ENCODE measurements at regions not wholly inside any gene's neighbourhood (a gene's known extent, or its start where the extent isn't known, plus 50 kb on each side); places are given as distances from the start of the nearest gene placed in this dataset.
"Not testable (repeated sequence)": the region's sequence is repeated elsewhere in the genome, so short reads cannot be mapped to it uniquely, and the experiment has no call there.

DNA sequence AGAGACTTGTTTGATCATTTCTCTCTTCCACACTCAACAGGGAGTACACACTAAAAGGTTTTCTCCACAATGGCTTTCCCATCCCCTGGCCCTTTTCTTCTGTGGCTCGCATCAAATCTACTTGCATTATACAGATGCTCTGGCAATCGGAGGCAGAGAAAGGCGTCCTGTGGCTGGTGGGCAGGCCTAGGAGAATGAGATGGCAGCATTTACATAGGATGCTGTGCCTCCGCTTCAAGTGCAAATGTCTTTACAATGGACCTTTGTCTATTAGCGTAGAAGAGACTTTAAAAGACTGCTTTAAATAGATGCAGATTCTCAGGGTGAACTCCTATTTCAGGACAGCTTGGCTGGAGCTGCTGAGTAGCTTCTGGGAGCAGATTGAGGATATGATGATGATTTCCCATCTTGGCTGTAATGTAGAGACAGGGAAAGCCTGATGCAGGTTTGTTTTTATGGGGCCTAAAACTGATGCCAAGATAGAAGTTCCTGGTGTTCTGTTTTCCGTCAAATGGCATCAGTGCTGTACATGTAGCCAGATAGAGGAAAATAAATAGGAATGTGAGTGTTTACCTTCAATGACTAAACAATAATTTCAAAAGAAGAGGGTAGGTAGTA is 423.4 kb downstream of the RND3 start:
- no peak overlapping the region for H3K27ac ChIP-seq (ENCODE audit: insufficient read depth in 1 of 2, low read depth in 1 of 2, low read length in 2 of 2, poor library complexity in 1 of 2, severe bottlenecking in 2 of 2)
- no peak overlapping the region for H3K4me3 ChIP-seq (ENCODE audit: control insufficient read depth in 1 of 7, extremely low read depth in 1 of 7, insufficient read depth in 4 of 7, low read depth in 2 of 7, low read length in 6 of 7)
- H3K4me1 ChIP-seq (ENCODE audit: control extremely low read depth in 1 of 4, control insufficient read depth in 4 of 4, insufficient read depth in 4 of 4, low read length in 3 of 4) = no peaks in the 10 kb centered on the region
- ChIA-PET POLR2A (no interaction called here), CTCF (no interaction called here)
- no peaks in the 10 kb centered on the region for H3K36me3 ChIP-seq (ENCODE audit: control insufficient read depth in 4 of 4, insufficient read depth in 4 of 4, low read length in 3 of 4)
- H3K27me3 ChIP-seq (replicated peaks in 2 of 5; ENCODE audit: control insufficient read depth in 4 of 5, insufficient read depth in 5 of 5, low read length in 4 of 5) = no peaks in the 10 kb centered on the region
- DNase-seq = no peak
- no peaks in the 10 kb centered on the region for H3K9me3 ChIP-seq (ENCODE audit: control extremely low read depth in 1 of 5, control insufficient read depth in 4 of 5, insufficient read depth in 2 of 5, low read depth in 1 of 5, low read length in 4 of 5)
- 98% methylated on average over 5 of the region's 6 CpGs for WGBS (ENCODE audit: insufficient coverage)

DNA sequence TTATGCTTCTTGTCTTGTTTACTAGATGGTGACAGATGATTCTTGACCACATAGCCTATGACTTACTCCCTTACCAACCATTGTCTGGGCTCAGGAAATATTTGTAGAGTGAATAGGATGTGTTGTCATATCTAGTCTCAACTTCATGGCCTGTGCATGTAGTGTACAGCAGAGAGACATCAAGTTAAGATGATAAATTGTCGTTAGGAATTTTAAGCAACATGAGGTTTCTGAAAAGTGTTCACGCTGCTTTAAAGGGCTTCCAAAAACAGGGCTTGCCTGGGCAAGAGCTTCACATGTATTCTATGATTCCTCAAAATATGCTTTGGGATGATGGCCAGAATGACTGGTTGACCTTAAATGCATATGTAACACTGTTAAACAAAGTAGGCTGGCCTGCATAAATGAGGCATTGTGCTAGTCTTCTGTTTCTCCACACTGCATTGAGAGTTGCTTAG is 424.0 kb downstream of the RND3 start:
- H3K27ac ChIP-seq (ENCODE audit: insufficient read depth in 1 of 2, low read depth in 1 of 2, low read length in 2 of 2, poor library complexity in 1 of 2, severe bottlenecking in 2 of 2) = no peak overlapping the region

DNA sequence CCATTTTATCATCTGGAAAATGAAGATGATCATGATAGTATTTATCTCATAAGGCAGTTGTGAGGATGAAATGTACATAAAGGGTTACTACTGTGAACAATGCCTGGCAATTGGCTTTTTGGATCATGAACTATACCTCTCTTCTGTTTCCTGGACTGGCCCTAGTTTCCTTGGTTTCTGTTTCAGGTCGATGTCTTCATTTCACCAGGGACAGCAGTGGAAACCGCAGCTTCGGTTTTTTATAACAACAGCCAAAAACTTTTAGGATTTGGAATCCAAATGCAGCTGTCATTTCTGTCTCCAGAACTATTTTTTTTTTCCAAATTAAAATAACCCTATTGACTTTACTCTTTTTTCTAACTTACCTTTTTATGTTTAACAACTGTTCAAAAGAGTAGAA is 425.1 kb downstream of the RND3 start:
- ChIA-PET CTCF (no interaction called here), POLR2A (no interaction called here)
- WGBS (ENCODE audit: insufficient coverage) = 97% methylated on average over 3 of the region's 3 CpGs

More for the DNA sequence above, 424.0 kb downstream of the RND3 start:
- WGBS (ENCODE audit: insufficient coverage) = 100% methylated on average over 2 of the region's 2 CpGs
- Histone ChIP-seq H3K36me3 (ENCODE audit: control insufficient read depth in 4 of 4, insufficient read depth in 4 of 4, low read length in 3 of 4) (no peaks in the 10 kb centered on the region), H3K9me3 (ENCODE audit: control extremely low read depth in 1 of 5, control insufficient read depth in 4 of 5, insufficient read depth in 2 of 5, low read depth in 1 of 5, low read length in 4 of 5) (no peaks in the 10 kb centered on the region), H3K27me3 (replicated peaks in 2 of 5; ENCODE audit: control insufficient read depth in 4 of 5, insufficient read depth in 5 of 5, low read length in 4 of 5) (no peaks in the 10 kb centered on the region), H3K4me1 (ENCODE audit: control extremely low read depth in 1 of 4, control insufficient read depth in 4 of 4, insufficient read depth in 4 of 4, low read length in 3 of 4) (no peaks in the 10 kb centered on the region), H3K4me3 (ENCODE audit: control insufficient read depth in 1 of 7, extremely low read depth in 1 of 7, insufficient read depth in 4 of 7, low read depth in 2 of 7, low read length in 6 of 7) (no peak overlapping the region)
- DNase-seq = no peak
- ChIA-PET POLR2A (no interaction called here), CTCF (no interaction called here)

DNA sequence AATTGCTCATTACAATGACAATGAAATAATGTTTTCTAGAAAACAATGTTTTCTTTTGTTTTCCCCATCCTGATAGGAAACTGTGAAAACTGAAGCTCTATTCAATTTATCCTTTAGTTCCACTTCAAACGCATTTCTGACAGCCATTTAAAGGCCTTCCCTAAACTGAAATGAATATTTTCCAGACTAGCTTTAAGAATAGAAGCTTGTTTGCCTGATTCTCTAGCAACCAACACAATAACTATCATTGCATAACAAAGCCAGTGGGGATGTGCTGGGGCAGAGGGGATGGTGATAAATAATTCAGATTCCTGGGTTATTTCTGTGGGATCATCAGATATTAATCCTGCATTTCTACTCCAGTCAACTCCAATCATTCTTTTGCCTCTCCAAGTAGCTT is 427.1 kb downstream of the RND3 start:
- Histone ChIP-seq H3K9me3 (ENCODE audit: control extremely low read depth in 1 of 5, control insufficient read depth in 4 of 5, insufficient read depth in 2 of 5, low read depth in 1 of 5, low read length in 4 of 5) (peaks cover 0 to 2% (median 0%) of the 10 kb centered on the region in 5 experiments), H3K27me3 (replicated peaks in 2 of 5; ENCODE audit: control insufficient read depth in 4 of 5, insufficient read depth in 5 of 5, low read length in 4 of 5) (no peaks in the 10 kb centered on the region), H3K4me1 (ENCODE audit: control extremely low read depth in 1 of 4, control insufficient read depth in 4 of 4, insufficient read depth in 4 of 4, low read length in 3 of 4) (no peaks in the 10 kb centered on the region), H3K27ac (ENCODE audit: insufficient read depth in 1 of 2, low read depth in 1 of 2, low read length in 2 of 2, poor library complexity in 1 of 2, severe bottlenecking in 2 of 2) (no peak overlapping the region), H3K4me3 (ENCODE audit: control insufficient read depth in 1 of 7, extremely low read depth in 1 of 7, insufficient read depth in 4 of 7, low read depth in 2 of 7, low read length in 6 of 7) (no peak overlapping the region), H3K36me3 (ENCODE audit: control insufficient read depth in 4 of 4, insufficient read depth in 4 of 4, low read length in 3 of 4) (no peaks in the 10 kb centered on the region)
- DNase-seq = no peak
- WGBS (ENCODE audit: insufficient coverage) = no CpG with 5 or more reads among the region's 1 CpG
- POLR2A ChIA-PET = no interaction called here
- CTCF ChIA-PET = no interaction called here

More for the DNA sequence above, 425.1 kb downstream of the RND3 start:
- Histone ChIP-seq H3K9me3 (ENCODE audit: control extremely low read depth in 1 of 5, control insufficient read depth in 4 of 5, insufficient read depth in 2 of 5, low read depth in 1 of 5, low read length in 4 of 5) (no peaks in the 10 kb centered on the region), H3K27ac (ENCODE audit: insufficient read depth in 1 of 2, low read depth in 1 of 2, low read length in 2 of 2, poor library complexity in 1 of 2, severe bottlenecking in 2 of 2) (no peak overlapping the region), H3K4me3 (ENCODE audit: control insufficient read depth in 1 of 7, extremely low read depth in 1 of 7, insufficient read depth in 4 of 7, low read depth in 2 of 7, low read length in 6 of 7) (no peak overlapping the region), H3K27me3 (replicated peaks in 2 of 5; ENCODE audit: control insufficient read depth in 4 of 5, insufficient read depth in 5 of 5, low read length in 4 of 5) (no peaks in the 10 kb centered on the region), H3K4me1 (ENCODE audit: control extremely low read depth in 1 of 4, control insufficient read depth in 4 of 4, insufficient read depth in 4 of 4, low read length in 3 of 4) (no peaks in the 10 kb centered on the region), H3K36me3 (ENCODE audit: control insufficient read depth in 4 of 4, insufficient read depth in 4 of 4, low read length in 3 of 4) (no peaks in the 10 kb centered on the region)
- no peak for DNase-seq

DNA sequence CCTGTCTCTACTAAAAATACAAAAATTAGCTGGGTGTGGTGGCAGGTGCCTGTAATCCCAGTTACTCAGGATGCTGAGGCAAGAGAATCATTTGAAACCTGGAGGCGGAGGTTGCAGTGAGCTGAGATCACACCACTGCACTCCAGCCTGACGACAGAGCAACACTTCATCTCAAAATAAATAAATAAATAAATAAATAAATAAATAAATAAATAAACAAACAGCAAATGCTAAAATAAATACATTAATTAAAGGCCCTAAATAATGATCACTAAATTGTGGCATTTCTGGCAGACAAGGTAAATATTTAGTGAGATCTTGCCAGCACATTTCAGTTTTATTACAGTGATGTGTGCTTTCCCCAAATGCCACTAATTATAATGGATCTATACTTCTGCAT is 427.8 kb downstream of the RND3 start:
- no CpG with 5 or more reads among the region's 2 CpGs for WGBS (ENCODE audit: insufficient coverage)
- H3K27me3 ChIP-seq (replicated peaks in 2 of 5; ENCODE audit: control insufficient read depth in 4 of 5, insufficient read depth in 5 of 5, low read length in 4 of 5); CTCF ChIA-PET; DNase-seq; H3K27ac ChIP-seq (ENCODE audit: insufficient read depth in 1 of 2, low read depth in 1 of 2, low read length in 2 of 2, poor library complexity in 1 of 2, severe bottlenecking in 2 of 2); H3K36me3 ChIP-seq (ENCODE audit: control insufficient read depth in 4 of 4, insufficient read depth in 4 of 4, low read length in 3 of 4); H3K9me3 ChIP-seq (ENCODE audit: control extremely low read depth in 1 of 5, control insufficient read depth in 4 of 5, insufficient read depth in 2 of 5, low read depth in 1 of 5, low read length in 4 of 5); H3K4me1 ChIP-seq (ENCODE audit: control extremely low read depth in 1 of 4, control insufficient read depth in 4 of 4, insufficient read depth in 4 of 4, low read length in 3 of 4); POLR2A ChIA-PET; H3K4me3 ChIP-seq (ENCODE audit: control insufficient read depth in 1 of 7, extremely low read depth in 1 of 7, insufficient read depth in 4 of 7, low read depth in 2 of 7, low read length in 6 of 7): not testable (repeated sequence)

DNA sequence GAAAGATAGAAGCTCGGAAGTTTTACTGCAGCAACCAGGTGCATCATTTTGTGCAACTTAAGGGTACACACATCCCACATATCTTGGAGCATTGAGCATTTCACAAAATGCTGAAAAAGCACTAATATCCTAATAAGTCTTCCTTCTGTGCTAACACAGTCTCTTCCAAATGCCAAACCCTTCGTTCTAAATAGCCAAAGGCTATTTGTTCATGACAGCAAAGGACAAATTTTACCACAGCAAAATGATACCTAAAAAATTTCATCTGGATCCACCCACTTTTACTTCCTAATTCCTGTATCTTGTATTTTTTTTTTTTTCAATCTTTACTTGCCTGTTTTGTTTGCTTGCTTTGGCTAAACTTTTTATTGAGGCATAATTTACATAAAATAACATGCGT is 435.0 kb downstream of the RND3 start:
- Histone ChIP-seq H3K27ac (ENCODE audit: insufficient read depth in 1 of 2, low read depth in 1 of 2, low read length in 2 of 2, poor library complexity in 1 of 2, severe bottlenecking in 2 of 2) (no peak overlapping the region), H3K4me3 (ENCODE audit: control insufficient read depth in 1 of 7, extremely low read depth in 1 of 7, insufficient read depth in 4 of 7, low read depth in 2 of 7, low read length in 6 of 7) (no peak overlapping the region), H3K27me3 (replicated peaks in 2 of 5; ENCODE audit: control insufficient read depth in 4 of 5, insufficient read depth in 5 of 5, low read length in 4 of 5) (no peaks in the 10 kb centered on the region), H3K36me3 (ENCODE audit: control insufficient read depth in 4 of 4, insufficient read depth in 4 of 4, low read length in 3 of 4) (no peaks in the 10 kb centered on the region), H3K9me3 (ENCODE audit: control extremely low read depth in 1 of 5, control insufficient read depth in 4 of 5, insufficient read depth in 2 of 5, low read depth in 1 of 5, low read length in 4 of 5) (peaks cover 0 to 3% (median 0%) of the 10 kb centered on the region in 5 experiments), H3K4me1 (ENCODE audit: control extremely low read depth in 1 of 4, control insufficient read depth in 4 of 4, insufficient read depth in 4 of 4, low read length in 3 of 4) (no peaks in the 10 kb centered on the region)
- DNase-seq = no peak
- 85% methylated on average over 1 of the region's 3 CpGs for whole genome bisulfite sequencing (ENCODE audit: insufficient coverage)
- ChIA-PET CTCF (no interaction called here), POLR2A (no interaction called here)

DNA sequence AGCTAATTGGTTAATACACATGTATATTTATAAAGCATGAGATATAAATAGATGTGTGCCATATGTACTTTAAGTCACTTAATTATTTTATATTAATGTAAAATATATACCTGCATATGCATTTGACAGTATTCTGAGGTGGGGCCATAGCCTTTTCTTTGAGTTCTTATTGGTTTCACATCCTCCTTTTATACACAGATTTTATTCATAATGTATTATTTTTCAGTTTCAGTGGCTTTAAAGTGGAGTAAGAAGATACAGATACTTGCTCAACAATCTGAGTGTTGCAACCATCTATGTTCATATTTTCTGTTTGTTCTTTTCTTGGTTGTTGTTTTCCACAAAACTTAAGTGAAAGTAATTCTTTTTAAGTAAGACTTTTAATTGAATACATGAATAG is 436.5 kb downstream of the RND3 start:
- ChIA-PET CTCF (no interaction called here), POLR2A (no interaction called here)
- Histone ChIP-seq H3K27me3 (replicated peaks in 2 of 5; ENCODE audit: control insufficient read depth in 4 of 5, insufficient read depth in 5 of 5, low read length in 4 of 5) (no peaks in the 10 kb centered on the region), H3K9me3 (ENCODE audit: control extremely low read depth in 1 of 5, control insufficient read depth in 4 of 5, insufficient read depth in 2 of 5, low read depth in 1 of 5, low read length in 4 of 5) (peaks cover 0 to 3% (median 0%) of the 10 kb centered on the region in 5 experiments), H3K4me3 (ENCODE audit: control insufficient read depth in 1 of 7, extremely low read depth in 1 of 7, insufficient read depth in 4 of 7, low read depth in 2 of 7, low read length in 6 of 7) (no peak overlapping the region), H3K4me1 (ENCODE audit: control extremely low read depth in 1 of 4, control insufficient read depth in 4 of 4, insufficient read depth in 4 of 4, low read length in 3 of 4) (no peaks in the 10 kb centered on the region), H3K36me3 (ENCODE audit: control insufficient read depth in 4 of 4, insufficient read depth in 4 of 4, low read length in 3 of 4) (no peaks in the 10 kb centered on the region), H3K27ac (ENCODE audit: insufficient read depth in 1 of 2, low read depth in 1 of 2, low read length in 2 of 2, poor library complexity in 1 of 2, severe bottlenecking in 2 of 2) (no peak overlapping the region)
- DNase-seq = no peak

Measured in common myeloid progenitor, CD34-positive (primary cell).